ENCODE measurements at regions not wholly inside any gene's neighbourhood (a gene's known extent, or its start where the extent isn't known, plus 50 kb on each side); places are given as distances from the start of the nearest gene placed in this dataset.
"Not testable (repeated sequence)": the region's sequence is repeated elsewhere in the genome, so short reads cannot be mapped to it uniquely, and the experiment has no call there.

GRCh38 chr4:123170843-123171242 is 225.8 kb upstream of the SPRY1 start:
- Histone ChIP-seq H3K9me2 (replicated peaks; ENCODE audit: control insufficient read depth, low read length) (no peaks in the 10 kb centered on the region), H3K4me3 (ENCODE audit: low read length) (no peak overlapping the region), H3K27me3 (ENCODE audit: control insufficient read depth, low read length) (no peaks in the 10 kb centered on the region), H3F3A (ENCODE audit: control insufficient read depth, insufficient read depth) (no peaks in the 10 kb centered on the region), H3K36me3 (ENCODE audit: control insufficient read depth, low read length) (no peaks in the 10 kb centered on the region), H3K4me1 (ENCODE audit: control insufficient read depth, low read length) (no peaks in the 10 kb centered on the region), H3K79me2 (ENCODE audit: control insufficient read depth, low read length) (no peaks in the 10 kb centered on the region), H3K4me2 (ENCODE audit: low read length) (no peak overlapping the region), H3K27ac (ENCODE audit: low read depth, low read length) (no peak overlapping the region), H4K20me1 (ENCODE audit: control insufficient read depth, insufficient read depth, low read depth, low read length) (no peaks in the 10 kb centered on the region), H3K9me3 (ENCODE audit: control insufficient read depth, insufficient read depth, low read length) (no peaks in the 10 kb centered on the region)
- TF ChIP-seq EZH2phosphoT487 (IDR thresholded peaks at IDR 0.05; ENCODE audit: borderline replicate concordance, low read length): no peak
- TF ChIP-seq, protein P1, sequence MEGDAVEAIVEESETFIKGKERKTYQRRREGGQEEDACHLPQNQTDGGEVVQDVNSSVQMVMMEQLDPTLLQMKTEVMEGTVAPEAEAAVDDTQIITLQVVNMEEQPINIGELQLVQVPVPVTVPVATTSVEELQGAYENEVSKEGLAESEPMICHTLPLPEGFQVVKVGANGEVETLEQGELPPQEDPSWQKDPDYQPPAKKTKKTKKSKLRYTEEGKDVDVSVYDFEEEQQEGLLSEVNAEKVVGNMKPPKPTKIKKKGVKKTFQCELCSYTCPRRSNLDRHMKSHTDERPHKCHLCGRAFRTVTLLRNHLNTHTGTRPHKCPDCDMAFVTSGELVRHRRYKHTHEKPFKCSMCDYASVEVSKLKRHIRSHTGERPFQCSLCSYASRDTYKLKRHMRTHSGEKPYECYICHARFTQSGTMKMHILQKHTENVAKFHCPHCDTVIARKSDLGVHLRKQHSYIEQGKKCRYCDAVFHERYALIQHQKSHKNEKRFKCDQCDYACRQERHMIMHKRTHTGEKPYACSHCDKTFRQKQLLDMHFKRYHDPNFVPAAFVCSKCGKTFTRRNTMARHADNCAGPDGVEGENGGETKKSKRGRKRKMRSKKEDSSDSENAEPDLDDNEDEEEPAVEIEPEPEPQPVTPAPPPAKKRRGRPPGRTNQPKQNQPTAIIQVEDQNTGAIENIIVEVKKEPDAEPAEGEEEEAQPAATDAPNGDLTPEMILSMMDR (IDR thresholded peaks at IDR 0.05; ENCODE audit: low read depth, low read length, poor library complexity, severe bottlenecking): no peak

DNA sequence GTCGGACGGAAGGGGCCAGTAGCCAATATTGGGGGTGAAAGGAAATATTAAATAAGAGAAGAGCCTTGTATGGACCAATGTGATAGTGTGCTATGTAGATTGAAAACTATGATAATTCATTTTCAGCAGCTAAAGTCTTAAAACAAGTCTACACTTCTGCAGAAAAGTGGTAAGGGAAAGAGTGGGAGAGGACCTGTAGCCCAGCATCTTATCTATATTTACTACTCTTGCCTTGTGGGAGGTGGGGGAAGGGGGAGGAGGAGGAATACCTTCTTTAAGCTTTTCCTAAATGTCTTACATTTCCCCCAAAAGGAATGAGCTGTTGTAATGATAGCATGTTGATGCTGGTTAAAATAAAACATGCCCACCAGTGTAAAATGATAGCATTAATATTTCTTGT is 220.0 kb upstream of the SPRY1 start:
- Histone ChIP-seq H3K4me1 (ENCODE audit: control insufficient read depth, low read length) (no peaks in the 10 kb centered on the region), H3F3A (ENCODE audit: control insufficient read depth, insufficient read depth) (no peaks in the 10 kb centered on the region), H3K4me3 (ENCODE audit: low read length) (no peak overlapping the region), H3K27me3 (ENCODE audit: control insufficient read depth, low read length) (no peaks in the 10 kb centered on the region), H3K27ac (ENCODE audit: low read depth, low read length) (no peak overlapping the region), H3K9me3 (ENCODE audit: control insufficient read depth, insufficient read depth, low read length) (no peaks in the 10 kb centered on the region), H3K9me2 (replicated peaks; ENCODE audit: control insufficient read depth, low read length) (no peaks in the 10 kb centered on the region), H4K20me1 (ENCODE audit: control insufficient read depth, insufficient read depth, low read depth, low read length) (no peaks in the 10 kb centered on the region), H3K36me3 (ENCODE audit: control insufficient read depth, low read length) (no peaks in the 10 kb centered on the region), H3K79me2 (ENCODE audit: control insufficient read depth, low read length) (no peaks in the 10 kb centered on the region), H3K4me2 (ENCODE audit: low read length) (no peak overlapping the region)
- no peak for TF ChIP-seq EZH2phosphoT487 (IDR thresholded peaks at IDR 0.05; ENCODE audit: borderline replicate concordance, low read length)
- TF ChIP-seq, protein P1 (IDR thresholded peaks at IDR 0.05; ENCODE audit: low read depth, low read length, poor library complexity, severe bottlenecking): no peak

GRCh38 chr4:123182289-123182688 is 214.3 kb upstream of the SPRY1 start:
- Histone ChIP-seq H3K36me3 (ENCODE audit: control insufficient read depth, low read length) (no peaks in the 10 kb centered on the region), H3K9me3 (ENCODE audit: control insufficient read depth, insufficient read depth, low read length) (no peaks in the 10 kb centered on the region), H3K4me3 (ENCODE audit: low read length) (no peak overlapping the region), H3K79me2 (ENCODE audit: control insufficient read depth, low read length) (no peaks in the 10 kb centered on the region), H3K4me2 (ENCODE audit: low read length) (no peak overlapping the region), H3K27ac (ENCODE audit: low read depth, low read length) (no peak overlapping the region), H3K27me3 (ENCODE audit: control insufficient read depth, low read length) (no peaks in the 10 kb centered on the region), H3F3A (ENCODE audit: control insufficient read depth, insufficient read depth) (no peaks in the 10 kb centered on the region), H3K4me1 (ENCODE audit: control insufficient read depth, low read length) (no peaks in the 10 kb centered on the region), H3K9me2 (replicated peaks; ENCODE audit: control insufficient read depth, low read length) (no peaks in the 10 kb centered on the region), H4K20me1 (ENCODE audit: control insufficient read depth, insufficient read depth, low read depth, low read length) (no peaks in the 10 kb centered on the region)
- TF ChIP-seq EZH2phosphoT487 (IDR thresholded peaks at IDR 0.05; ENCODE audit: borderline replicate concordance, low read length): no peak
- TF ChIP-seq, protein P1 (IDR thresholded peaks at IDR 0.05; ENCODE audit: low read depth, low read length, poor library complexity, severe bottlenecking): no peak

DNA sequence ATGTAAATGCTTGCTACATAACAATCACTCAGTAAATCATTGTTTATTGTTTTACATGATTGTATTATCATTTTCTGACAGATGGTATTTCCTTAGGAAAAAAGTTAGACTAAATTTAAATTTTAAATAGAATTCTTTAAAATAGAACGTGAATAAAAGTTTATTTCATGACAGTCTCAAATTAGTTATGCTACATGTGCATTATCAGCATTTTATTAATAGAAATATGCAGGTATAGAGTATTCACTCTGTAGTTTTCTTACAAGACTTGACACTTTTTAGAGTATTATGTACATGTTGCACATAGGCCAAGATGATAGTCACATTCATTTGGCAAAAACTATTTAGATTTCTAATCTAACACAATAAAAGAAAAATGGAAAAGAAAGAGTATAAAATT is 213.3 kb upstream of the SPRY1 start:
- Histone ChIP-seq H3K36me3 (ENCODE audit: control insufficient read depth, low read length) (no peaks in the 10 kb centered on the region), H3K4me2 (ENCODE audit: low read length) (no peak overlapping the region), H3K4me3 (ENCODE audit: low read length) (no peak overlapping the region), H3K9me2 (replicated peaks; ENCODE audit: control insufficient read depth, low read length) (no peaks in the 10 kb centered on the region), H4K20me1 (ENCODE audit: control insufficient read depth, insufficient read depth, low read depth, low read length) (no peaks in the 10 kb centered on the region), H3K79me2 (ENCODE audit: control insufficient read depth, low read length) (no peaks in the 10 kb centered on the region), H3K9me3 (ENCODE audit: control insufficient read depth, insufficient read depth, low read length) (no peaks in the 10 kb centered on the region), H3F3A (ENCODE audit: control insufficient read depth, insufficient read depth) (no peaks in the 10 kb centered on the region), H3K27ac (ENCODE audit: low read depth, low read length) (no peak overlapping the region), H3K4me1 (ENCODE audit: control insufficient read depth, low read length) (no peaks in the 10 kb centered on the region), H3K27me3 (ENCODE audit: control insufficient read depth, low read length) (no peaks in the 10 kb centered on the region)
- TF ChIP-seq, protein P1 (IDR thresholded peaks at IDR 0.05; ENCODE audit: low read depth, low read length, poor library complexity, severe bottlenecking): no peak

- not testable (repeated sequence) for H3K27me3 ChIP-seq (ENCODE audit: control insufficient read depth, low read length); H3K36me3 ChIP-seq (ENCODE audit: control insufficient read depth, low read length); H3K4me3 ChIP-seq (ENCODE audit: low read length); H3K4me1 ChIP-seq (ENCODE audit: control insufficient read depth, low read length); H3K79me2 ChIP-seq (ENCODE audit: control insufficient read depth, low read length); H3K27ac ChIP-seq (ENCODE audit: low read depth, low read length); H3F3A ChIP-seq (ENCODE audit: control insufficient read depth, insufficient read depth); H4K20me1 ChIP-seq (ENCODE audit: control insufficient read depth, insufficient read depth, low read depth, low read length); H3K9me3 ChIP-seq (ENCODE audit: control insufficient read depth, insufficient read depth, low read length); H3K9me2 ChIP-seq (replicated peaks; ENCODE audit: control insufficient read depth, low read length); H3K4me2 ChIP-seq (ENCODE audit: low read length)
These were observed 212.8 kb upstream of the SPRY1 start for GRCh38 chr4:123183754-123184153.
